Fibroblast of pulmonary artery (primary cell): ENCODE measurements at regions not wholly inside any gene's neighbourhood (a gene's known extent, or its start where the extent isn't known, plus 50 kb on each side); places are given as distances from the start of the nearest gene placed in this dataset.
"Not testable (repeated sequence)": the region's sequence is repeated elsewhere in the genome, so short reads cannot be mapped to it uniquely, and the experiment has no call there.

Experiments used
- DNase-seq: peaks from one replicate; pipeline ENCODE4 v3.0.0-alpha.2; 2010; ENCODE audit warnings: low read depth
- H3K4me3 ChIP-seq: replicated peaks from 2 replicates; pipeline ENCODE4 v1.5.1; 2011; ENCODE audit warnings: low read depth, mild to moderate bottlenecking, control low read depth, low read length, moderate library complexity
- TF ChIP-seq, protein P1 (sequence below): IDR thresholded peaks from 2 replicates; pipeline ENCODE4 v1.5.1; 2011; ENCODE audit warnings: mild to moderate bottlenecking, control low read depth, low read length, inconsistent platforms; ENCODE audit errors: missing control alignments

GRCh38 chr6:90457867-90458259, 129.0 kb downstream of the MAP3K7 start:
- TF ChIP-seq, protein P1, sequence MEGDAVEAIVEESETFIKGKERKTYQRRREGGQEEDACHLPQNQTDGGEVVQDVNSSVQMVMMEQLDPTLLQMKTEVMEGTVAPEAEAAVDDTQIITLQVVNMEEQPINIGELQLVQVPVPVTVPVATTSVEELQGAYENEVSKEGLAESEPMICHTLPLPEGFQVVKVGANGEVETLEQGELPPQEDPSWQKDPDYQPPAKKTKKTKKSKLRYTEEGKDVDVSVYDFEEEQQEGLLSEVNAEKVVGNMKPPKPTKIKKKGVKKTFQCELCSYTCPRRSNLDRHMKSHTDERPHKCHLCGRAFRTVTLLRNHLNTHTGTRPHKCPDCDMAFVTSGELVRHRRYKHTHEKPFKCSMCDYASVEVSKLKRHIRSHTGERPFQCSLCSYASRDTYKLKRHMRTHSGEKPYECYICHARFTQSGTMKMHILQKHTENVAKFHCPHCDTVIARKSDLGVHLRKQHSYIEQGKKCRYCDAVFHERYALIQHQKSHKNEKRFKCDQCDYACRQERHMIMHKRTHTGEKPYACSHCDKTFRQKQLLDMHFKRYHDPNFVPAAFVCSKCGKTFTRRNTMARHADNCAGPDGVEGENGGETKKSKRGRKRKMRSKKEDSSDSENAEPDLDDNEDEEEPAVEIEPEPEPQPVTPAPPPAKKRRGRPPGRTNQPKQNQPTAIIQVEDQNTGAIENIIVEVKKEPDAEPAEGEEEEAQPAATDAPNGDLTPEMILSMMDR, result no peak
- no peak for DNase-seq
- H3K4me3 ChIP-seq, result no peak overlapping the region

GRCh38 chr6:90456997-90457866, 129.6 kb downstream of the MAP3K7 start:
- H3K4me3 ChIP-seq, DNase-seq: not testable (repeated sequence)

GRCh38 chr6:90456001-90456400, 130.9 kb downstream of the MAP3K7 start:
- TF ChIP-seq, protein P1, result no peak
- no peak overlapping the region for H3K4me3 ChIP-seq
- no peak for DNase-seq

- no peak for DNase-seq
These were observed 131.9 kb downstream of the MAP3K7 start for GRCh38 chr6:90454836-90455427.

DNA sequence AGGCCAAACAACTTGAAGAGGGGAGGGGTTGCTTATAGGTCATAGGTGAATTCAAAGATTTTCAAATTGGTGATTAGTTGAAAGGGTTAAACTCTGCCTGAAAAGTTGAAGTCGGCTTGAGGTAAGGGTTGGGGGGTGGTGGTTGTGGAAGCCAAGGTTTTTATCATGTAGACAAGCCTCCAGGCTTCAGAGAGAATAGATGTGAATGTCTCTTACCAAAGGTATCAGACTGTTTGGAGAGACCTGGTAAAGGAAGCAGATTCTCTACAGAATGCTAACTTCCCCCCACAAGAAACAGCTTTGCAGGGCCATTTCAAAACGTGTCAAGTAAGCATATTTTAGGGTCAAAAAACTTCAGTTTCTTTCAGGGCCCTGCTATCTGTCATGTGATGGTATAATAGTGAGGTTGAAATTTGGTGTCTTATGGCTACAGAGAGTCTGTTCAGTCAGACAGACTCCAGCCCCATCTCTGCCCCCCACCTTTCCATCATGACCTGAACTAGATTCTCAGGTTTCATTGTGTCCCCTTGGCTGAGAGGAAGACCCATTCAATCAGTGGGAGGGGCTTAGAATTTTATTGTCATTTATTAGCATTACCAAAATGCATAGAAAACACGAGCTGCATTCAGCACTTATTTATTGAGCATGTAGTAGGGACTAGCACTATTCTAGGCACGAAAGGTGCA, 136.5 kb downstream of the MAP3K7 start:
- no peak overlapping the region for H3K4me3 ChIP-seq
- DNase-seq, result no peak
- TF ChIP-seq, protein P1, result no peak

More at GRCh38 chr6:90454836-90455427, 131.9 kb downstream of the MAP3K7 start:
- TF ChIP-seq, protein P1, result no peak
- no peak overlapping the region for H3K4me3 ChIP-seq

DNA sequence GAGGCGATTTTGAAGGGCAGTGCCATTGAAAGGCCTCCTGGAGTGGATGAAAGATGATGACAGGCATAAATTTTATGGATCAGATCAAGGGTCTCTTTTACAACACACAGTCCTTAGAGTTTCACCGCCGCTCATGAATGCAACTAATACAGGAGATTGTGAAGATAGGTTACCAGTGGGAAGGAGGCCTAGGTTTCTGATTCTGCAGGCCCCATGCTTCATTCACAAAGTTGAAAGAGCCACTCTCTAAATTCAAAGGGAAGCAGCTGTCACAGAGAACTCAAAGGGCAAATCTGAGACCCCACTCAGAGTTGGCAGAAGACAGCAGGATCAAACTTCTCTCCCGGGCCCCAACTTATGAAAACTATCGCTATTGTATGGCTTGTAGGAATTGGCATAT, 137.6 kb downstream of the MAP3K7 start:
- TF ChIP-seq, protein P1, result no peak
- no peak for DNase-seq
- H3K4me3 ChIP-seq, result no peak overlapping the region

GRCh38 chr6:90448836-90449235, 138.0 kb downstream of the MAP3K7 start:
- no peak overlapping the region for H3K4me3 ChIP-seq
- TF ChIP-seq, protein P1, result no peak
- no peak for DNase-seq
